Omental fat pad (tissue), 3 donors: ENCODE measurements at regions not wholly inside any gene's neighbourhood (a gene's known extent, or its start where the extent isn't known, plus 50 kb on each side); places are given as distances from the start of the nearest gene placed in this dataset.

Experiments
- ATAC-seq: fragments of 150-250 bp; one replicate; pipeline ENCODE4 v1.9.1; 2016; ENCODE audit warnings: mild to moderate bottlenecking, moderate library complexity; ENCODE audit not compliant: low FRiP score
- DNase-seq: peaks from one replicate; pipeline ENCODE4 v3.0.0-alpha.2; 2019; ENCODE audit warnings: low spot score
- CTCF ChIP-seq, 3 donors: fragments of 450-650 bp; IDR thresholded peaks; one replicate each; pipeline ENCODE4 v1.5.1; 2016 to 2017; ENCODE audit warnings: antibody characterized with exemption in 3 of 3, mild to moderate bottlenecking in 3 of 3, moderate library complexity in 2 of 3

GRCh38 chr20:52675375-52675774 is 296.8 kb upstream of the TSHZ2 start:
- no peak for DNase-seq
- TF ChIP-seq CTCF (IDR thresholded peaks at IDR 0.05), result no peak
- no peak for ATAC-seq

- ATAC-seq, result no peak
- no peak for DNase-seq
- TF ChIP-seq CTCF (IDR thresholded peaks at IDR 0.05), result no peak
These were observed 303.5 kb upstream of the TSHZ2 start for GRCh38 chr20:52668626-52669025.

GRCh38 chr20:52667358-52667757 is 304.8 kb upstream of the TSHZ2 start:
- ATAC-seq (no peak), DNase-seq (no peak)
- TF ChIP-seq CTCF (IDR thresholded peaks at IDR 0.05), result no peak

- DNase-seq (no peak), ATAC-seq (no peak)
- TF ChIP-seq CTCF (IDR thresholded peaks at IDR 0.05), result no peak
These were observed 306.7 kb upstream of the TSHZ2 start for GRCh38 chr20:52665441-52665840.

- no peak for TF ChIP-seq CTCF (IDR thresholded peaks at IDR 0.05)
- DNase-seq, result no peak
- no peak for ATAC-seq
These were observed 316.8 kb upstream of the TSHZ2 start for GRCh38 chr20:52655395-52655794.

GRCh38 chr20:52654567-52654966 is 317.6 kb upstream of the TSHZ2 start:
- no peak for TF ChIP-seq CTCF (IDR thresholded peaks at IDR 0.05)
- ATAC-seq, result no peak
- no peak for DNase-seq

- no peak for TF ChIP-seq CTCF (IDR thresholded peaks at IDR 0.05)
- DNase-seq (no peak), ATAC-seq (no peak)
These were observed 319.9 kb upstream of the TSHZ2 start for GRCh38 chr20:52652271-52652670.
